ENCODE measurements at regions not wholly inside any gene's neighbourhood (a gene's known extent, or its start where the extent isn't known, plus 50 kb on each side); places are given as distances from the start of the nearest gene placed in this dataset.
A peak's percentile ranks its signal among the peaks of the same experiment; 100 is the strongest.

DNA sequence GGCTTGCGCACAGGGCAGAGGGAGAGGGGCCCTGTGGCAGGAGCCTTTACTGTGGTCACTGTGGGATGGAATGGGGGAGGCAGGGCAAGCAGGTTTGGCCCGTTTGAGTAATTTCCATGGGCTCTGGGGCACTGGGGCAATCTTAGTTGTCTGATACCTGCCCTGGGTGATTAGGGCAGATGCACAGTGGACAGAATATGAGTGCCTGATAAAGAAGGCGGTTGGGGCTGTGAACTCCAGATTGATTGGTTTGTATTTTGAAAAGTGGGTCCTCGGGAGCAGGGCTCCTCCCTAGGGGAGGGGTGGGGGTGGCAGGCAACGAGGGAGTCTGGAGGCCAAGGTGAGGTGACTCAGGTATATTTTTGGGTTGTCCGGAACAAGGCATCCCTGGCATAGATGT lies 247.5 kb downstream of the NSG2 start:
- no peak for DNase-seq

DNA sequence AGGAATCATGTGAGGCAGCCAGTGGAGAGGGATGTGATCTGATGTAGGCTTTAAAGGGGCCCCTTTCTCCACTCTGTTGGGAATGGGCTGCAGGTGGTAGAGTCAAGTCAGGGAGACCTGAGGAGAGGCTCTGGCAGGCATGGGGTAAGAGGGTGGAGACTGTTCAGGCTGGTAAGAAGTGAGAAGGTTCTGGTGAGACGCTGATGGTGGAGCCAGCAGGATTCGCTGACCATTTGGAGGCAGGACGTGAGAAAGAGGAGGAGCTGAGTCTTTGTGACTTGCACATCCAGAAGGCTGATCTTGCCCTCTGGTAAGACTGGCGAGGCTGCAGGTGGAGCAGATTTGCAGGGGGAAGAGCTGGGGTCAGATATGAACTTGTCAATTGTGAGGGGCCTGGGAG lies 248.0 kb downstream of the NSG2 start:
- no peak for DNase-seq

DNA sequence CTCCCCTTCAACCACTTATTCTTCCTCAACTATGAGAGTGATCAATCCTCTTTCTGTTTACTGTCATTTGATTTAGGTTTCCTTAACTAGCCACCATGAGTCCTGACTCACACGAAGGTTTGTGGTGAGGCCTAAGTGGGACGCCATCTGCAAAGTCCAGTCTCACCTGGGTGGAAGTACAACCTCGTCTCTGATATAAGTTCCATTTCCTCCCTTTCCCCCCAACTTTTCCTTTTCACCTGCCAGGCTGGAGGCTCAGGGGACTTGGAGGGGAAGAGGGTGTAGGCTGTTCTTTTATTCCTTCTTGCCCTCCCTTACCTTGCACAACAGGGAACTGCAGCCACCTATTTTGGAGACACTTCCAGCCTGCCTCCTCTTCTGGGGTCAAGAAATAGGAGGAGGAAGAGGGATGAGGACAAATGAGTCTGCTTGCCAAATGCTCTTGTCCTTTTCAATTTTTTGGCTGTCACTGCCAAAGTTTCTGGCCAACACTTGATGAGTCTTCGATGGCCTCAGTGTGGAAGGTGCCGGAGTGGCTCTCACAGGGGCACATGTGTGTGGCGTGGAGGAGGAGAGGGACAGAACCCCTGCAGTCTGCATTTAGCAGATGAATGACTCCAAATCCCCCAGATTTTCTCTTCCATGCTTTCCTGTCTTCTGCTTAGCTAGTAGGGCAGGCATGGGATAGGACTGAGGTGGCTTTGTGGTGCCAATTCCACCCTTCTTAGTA lies 249.6 kb downstream of the NSG2 start:
- DNase-seq: no peak

DNA sequence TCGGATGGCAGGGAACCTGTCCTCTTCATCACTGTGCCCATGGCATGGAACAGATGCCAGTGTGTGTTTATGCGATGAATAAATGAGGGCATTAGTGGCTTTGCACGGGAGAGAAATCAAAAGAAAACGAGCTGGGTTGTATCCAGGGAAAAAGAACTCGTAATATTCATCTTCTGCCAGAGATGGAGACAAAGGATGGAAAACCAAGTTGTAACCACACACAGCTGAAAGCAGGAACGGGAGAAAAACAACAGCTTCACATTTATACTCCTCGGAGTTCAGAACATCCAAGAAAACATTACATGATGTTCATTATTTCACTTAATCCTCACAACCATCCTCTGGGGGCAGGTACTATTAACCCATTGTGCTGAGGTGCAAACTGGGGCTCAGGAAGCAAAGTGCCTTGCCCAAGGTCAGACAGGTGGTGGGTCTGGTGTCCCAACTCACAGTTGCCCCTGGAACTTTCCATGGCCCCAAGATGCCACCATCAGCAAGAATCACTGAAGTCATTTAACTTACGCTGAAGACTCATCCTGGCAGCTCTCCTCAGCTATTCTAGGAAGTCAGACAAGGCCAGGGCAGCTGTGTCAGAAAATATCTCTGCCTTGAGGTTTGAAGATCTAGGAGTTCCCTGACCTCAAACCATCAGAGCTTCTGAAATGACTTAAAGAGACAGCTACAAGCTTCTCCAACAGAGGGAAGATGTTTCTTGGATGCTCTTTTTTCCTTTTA lies 250.4 kb downstream of the NSG2 start:
- DNase-seq: no peak

DNA sequence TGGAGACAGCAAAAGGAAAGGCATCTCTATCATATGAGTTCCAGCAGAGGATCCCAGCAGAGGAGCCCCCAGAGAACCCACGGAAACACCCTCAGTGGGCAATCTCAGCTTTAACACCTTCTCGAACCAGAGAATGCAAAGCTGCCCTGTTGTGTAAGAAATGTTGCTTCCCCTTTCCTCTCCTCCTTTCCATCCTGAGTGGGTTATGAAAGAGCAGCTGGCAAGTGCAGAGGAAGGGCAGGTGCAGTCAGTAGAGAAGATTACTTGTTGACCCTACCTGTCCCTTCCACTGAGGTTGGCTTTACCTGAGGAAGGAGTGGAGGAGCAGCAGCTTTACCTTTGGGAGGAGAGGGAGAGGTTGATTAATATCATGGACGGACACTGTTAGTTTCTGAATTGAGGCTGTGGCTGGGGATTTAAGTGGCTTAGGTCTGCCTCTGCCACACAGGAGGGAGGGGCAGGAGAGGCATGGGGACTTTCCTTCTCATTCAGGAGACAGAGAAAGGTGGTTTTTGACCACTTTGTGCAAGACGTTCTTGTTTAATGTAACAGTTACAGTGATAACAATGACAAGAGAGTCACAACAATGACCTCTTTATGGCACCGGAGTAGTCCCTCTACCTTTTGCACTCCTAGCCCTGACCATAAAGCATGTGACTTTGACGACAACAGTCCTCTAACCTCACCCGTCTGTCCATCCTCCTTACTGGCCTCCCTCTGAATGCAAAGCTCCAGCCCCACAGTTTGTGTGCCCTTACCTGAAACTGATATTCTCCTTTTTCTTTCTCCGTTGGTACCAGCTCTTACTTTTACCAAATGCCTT lies 254.8 kb downstream of the NSG2 start:
- DNase-seq: no peak

DNA sequence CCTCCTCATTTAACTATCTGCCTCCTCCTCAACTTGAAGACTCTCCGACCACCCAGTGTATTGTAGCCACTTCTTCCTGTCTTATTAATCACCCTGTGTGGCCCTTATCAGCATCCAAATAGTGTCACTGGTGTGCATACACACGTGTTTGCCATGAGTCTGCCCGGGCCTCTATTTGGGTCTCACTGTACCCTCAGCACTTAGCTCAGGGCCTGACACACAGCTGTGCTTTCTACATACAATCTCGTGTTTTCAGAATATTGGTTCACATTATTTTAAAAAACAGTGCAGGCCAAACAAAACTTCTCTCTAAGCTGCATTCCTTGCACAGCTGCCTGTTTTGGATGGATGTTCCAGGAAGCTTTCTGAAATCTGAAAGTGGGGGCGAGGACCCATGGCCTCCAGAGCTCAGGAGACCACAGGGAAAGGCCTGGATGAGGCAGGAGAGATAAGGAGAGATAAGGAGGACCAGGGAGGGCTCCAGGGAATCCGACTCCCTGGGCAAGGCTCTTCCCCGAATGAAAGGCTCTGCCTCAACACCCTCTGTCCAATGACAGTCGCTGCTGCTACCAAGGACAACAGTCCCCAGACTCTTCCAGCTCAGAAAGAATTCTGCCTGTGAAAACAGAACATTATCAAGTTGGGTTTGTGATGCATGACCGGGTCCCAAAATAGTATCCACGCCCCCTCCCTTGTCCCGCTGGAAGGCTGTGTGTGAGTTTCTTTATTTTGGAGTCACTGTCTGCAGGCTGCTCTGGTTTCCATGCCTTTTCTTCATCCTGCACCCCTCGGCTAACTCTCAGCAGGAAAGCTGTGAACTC lies 255.6 kb downstream of the NSG2 start:
- no peak for DNase-seq

DNA sequence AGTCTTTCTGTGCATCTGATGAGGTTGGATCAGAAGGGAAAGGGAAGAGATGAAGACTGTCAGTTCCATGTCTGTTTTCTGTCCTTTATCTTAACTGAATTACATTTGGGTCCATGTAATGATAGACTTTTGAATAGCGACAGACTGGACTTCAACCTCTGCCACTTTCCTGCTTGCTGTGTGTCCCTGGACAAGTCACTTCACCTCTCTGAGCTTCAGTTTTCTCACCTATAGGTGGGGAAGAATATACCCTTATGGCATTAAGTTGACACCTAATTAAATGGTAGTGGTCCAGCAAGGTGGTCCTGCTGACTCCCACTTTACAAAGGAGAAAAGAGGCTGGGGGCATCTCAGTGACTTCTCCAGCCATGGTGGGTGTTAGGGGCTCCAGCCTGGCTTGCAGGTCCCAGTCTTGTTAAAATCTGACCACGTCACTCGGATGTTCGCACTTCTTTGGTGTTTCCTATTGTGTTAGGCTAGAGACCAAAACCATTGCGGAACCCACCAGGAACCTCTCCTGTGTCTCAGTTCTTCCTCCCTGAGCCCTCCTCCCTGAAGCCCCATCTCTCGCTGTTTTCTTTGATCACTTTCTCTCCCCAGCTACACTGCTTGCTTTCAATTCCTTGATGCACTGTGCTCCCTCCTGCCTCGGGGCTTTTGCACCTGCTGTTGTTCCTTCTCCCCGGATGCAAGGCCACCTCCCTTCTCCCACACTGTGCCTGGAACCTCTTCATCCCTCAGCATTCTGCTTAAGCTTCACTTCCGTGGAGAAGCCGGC lies 256.5 kb downstream of the NSG2 start:
- no peak for DNase-seq

DNA sequence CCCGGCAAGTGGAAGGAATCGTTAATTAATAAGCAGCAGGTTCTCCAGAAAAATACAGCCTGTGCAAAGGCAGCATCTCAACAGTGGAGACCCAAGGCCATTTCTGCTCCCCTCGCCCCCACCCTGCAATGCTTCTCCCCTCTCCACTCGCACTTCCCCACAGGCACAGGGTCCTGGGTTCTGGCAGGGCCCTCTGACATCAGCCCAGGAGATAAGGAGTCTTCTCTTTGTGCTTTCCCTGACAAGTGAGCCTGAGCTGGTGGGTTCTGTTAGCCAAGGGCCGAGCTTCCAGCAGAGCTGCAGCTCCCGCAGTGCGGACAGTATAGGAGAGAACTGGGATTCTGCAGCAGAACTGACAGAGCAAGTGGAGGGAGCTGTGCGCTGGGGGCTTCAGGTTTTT lies 257.5 kb downstream of the NSG2 start:
- no peak for DNase-seq

DNA sequence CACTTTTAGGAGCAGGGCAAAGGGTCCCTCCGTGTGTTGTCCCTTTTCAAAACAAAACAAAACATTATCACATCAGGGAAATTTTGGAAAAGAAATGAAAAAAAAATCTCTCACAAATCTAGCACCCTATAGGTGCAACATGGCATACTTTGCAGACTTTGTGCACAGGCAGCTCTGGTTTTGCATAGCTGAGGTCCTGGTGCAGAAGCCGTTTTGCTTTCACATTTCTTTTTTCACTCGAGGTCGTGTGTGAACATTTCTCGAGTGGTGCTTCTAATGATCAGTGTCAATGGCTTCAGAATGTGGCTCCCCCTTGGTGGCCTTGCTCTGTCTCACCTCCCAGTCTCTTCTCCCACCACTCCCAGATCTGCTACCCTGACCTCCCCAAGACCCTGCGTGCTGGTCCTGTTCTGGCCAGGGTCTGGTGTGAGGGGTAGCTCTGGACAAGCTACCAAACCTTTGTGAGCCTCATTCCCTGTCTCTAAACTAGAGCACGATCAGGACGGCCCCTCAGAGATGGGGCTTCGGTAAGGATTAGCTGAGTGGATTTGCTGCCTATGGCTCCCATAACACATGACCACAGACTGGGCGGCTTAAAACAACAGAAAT lies 258.0 kb downstream of the NSG2 start:
- no peak for DNase-seq

DNA sequence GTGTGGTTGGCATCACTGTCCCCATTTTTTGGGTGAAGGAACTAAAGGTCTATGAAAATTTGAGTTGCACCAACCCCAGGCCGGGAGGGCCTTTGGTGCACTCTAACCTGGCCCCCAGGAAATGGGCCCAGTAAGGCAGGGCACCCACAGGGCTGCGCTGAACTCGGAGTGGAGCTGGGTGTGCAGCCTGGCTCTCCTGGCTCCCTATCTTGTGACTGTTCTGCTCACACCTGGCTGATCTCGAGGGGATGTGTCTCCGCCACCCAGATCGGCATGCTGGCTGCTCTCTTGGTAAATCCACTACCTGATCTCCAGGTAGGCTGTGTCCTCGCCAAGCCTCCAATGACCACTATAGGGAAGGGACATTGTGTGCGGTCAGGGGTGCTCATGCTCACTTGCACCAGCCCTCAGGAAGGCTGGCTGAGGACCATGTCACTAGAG lies 259.8 kb downstream of the NSG2 start:
- no peak for DNase-seq

DNA sequence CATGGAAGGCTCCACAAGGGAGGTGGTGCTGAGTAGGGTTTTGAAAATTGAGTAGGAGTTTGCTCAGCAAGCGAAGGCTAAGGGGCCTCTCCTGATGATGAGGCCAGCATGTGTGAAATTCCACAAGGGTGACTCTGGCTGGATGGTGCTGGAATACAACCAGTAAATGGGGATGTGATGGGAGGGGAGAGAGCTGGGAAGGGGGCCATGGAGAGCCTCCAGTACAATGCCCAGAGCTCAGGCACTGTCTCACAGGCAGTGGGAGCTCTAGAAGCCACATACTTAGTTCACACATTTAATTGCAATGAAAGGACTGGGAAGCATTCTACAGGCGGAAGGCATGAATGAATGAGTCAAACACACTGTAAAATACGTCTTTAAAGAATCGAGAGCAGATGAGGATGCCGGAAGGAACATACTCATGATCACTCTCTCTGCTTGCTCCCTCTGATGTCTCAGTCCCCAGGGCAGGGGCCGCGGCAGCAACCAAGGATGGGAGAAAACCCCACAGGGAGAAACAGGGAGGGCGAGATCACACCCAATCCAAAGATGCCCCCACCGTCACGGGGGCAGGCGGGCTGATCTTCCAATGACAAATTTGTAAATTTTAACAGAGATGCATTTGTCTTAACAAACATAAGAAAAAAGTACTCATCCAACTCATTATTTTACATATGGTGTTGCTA lies 261.0 kb downstream of the NSG2 start:
- no peak for DNase-seq

DNA sequence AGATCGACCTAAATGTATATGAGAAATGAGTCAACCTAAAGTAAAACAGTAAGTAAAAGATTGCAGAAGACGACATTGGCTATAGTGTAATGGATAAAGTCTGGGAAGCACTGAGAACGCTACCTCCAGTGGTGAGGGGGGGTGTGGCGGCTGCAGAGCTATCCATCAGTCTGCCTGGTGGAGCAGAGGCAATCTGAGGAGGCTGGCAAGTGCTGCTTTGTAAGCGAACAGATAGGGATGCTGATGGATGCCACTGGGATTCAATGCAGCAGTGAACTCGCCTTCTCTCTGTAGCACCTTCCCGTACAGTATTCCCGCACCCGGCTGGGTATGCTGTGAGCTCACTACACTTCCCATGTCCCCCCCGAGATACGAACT lies 261.5 kb downstream of the NSG2 start:
- DNase-seq: no peak

DNA sequence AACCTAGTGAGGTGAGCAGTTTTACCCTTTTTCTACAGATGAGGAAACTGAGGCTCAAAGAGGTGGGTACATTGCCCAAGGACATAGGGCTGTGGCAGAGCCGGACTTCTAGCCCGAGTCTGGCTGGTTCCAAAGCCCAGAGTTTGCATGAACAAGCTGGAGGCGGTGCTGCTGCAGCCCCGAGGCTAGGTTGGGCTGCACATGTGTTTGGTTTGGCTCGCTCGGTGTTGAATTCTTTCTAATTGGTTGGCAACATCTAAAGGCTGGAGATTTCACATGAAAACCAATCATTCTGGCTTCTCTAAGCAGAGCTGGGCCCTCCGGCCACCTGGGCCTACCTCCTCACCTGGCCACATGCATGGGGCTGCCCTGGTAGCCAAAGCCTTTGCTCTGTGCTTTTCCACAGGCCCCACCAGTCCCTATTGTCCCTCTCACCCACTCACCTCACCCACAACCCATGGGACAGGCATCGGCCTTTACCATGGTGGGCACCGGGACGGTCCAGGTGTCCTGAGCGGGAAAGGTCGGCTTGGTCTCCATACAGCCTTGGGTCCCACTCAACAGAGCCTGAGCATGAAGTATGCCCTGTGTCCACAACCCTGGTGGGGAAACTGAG lies 262.3 kb downstream of the NSG2 start:
- no peak for DNase-seq

DNA sequence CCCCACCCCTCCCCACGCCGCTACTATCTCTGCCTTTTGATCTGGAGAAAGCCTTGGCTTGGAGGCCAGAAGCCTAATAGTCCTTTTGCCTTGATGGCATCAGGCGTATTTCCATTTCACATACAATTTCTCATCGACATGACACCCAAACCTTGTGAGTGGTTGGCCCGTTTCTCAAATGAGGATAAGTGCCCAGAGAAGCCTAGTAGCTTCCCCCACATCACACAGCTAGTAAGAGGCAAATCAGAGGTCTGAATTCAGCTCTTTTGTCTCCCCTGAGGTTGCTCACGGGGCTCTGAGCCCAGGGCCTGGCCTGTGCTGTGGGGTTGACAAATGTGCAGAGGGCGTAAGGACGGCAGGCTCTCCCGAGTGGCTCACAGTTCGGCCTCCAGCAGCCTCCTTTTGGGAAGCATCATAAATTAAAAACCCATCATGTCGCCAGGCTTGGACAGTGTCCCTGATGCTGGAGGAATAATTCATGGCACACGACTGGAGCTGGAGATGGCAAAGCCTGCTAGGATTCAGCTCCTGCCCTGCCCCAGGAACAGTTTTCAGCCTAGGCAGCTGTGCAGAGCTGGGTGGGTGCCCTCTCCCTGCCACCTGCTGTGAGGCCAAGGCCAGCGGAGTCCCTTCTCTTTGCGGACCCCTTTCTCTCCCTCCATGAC lies 263.8 kb downstream of the NSG2 start:
- DNase-seq: no peak

DNA sequence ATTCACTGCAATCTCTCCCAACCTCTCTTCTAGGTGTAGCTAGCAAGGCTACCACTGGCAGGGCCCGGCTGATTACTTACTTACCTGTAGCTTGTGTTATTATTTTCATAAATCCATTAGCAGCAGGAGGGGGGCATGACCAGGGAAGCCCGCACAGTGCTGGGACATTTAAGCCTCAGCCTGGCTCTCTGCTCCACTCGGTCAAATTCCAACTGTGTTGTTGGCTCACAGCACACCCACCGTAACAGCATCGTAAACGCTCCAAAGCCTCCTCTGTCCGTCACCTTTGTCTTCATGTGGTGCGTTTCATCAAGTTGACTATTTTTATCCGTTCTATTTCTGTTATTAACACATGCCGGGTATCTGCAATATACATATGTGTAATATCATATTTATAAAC lies 264.7 kb downstream of the NSG2 start:
- DNase-seq: no peak

DNA sequence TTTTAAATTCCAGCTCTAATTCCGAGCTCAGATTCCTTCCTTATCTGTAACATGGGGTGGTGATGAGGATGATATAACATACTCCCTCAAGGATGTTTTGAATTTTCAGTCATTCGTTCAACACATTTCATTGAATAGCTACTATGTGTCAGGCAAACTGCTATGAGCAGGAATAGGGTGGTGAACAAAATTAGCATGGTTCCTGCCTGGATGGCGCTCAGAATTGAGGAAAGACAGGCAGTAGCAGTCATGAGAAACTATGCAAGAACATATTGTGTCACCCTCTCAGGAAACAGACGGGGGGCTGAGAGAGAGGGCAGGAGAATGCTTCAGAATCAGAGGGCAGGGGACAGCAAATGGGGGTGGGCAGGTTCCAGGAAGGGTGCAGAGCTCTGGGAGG lies 265.2 kb downstream of the NSG2 start:
- DNase-seq: no peak

DNA sequence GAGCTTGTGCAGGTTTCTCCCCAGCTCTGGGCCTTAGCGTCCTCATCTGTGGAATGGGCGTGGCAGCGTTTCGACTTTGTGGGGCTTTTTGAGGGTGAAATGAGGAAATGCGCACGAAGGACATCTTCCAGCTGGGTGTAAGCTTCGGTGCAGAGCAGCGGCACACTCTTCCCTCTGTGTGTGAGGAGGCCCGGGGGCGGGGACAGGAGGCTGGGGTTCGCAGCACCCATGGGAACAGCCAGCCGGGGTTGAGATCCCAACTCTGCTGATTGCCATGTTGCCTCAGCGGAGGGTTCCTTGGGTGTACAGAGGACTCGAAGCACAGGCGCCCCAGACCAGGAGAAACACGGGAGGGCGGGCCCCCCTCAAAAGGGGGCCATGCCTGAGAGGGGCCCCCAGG lies 265.6 kb downstream of the NSG2 start:
- no peak for DNase-seq

DNA sequence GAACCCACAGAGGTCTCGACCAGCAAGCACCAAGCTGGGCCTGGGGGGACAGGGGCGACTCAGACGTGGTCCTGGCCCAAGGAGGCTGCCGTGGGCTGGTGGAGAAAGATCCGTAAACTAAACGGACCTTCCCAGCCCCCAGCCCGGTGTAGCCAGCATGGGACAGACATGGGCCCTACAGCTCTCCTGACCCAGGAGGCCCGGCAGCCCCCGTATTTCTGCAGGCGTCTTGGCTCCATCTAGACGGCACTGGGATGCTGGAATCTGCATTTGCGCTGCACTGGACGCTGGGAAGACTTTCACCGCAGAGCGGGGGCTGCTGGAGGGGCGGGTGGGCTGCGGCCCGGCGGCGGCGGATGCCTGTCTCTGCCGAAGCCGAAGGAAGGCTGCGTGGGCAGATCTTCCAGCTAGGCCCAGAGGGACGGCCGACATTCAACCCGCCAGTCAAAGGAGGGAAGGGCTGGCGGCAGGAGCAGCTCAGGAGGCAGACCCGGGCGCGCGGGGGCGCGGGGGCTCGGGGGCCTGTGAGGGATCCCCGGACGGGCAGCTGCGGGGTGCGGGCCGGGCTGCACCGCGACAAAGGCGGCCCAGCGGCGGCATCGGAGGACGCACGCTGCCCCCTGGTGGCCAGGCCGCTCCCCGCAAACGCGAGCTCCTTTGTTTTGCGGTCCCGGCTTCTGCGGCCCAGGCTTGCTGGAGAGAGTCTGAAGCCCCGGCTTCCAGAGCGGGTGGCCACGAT lies 266.2 kb downstream of the NSG2 start:
- DNase-seq: peak; percentile 66

DNA sequence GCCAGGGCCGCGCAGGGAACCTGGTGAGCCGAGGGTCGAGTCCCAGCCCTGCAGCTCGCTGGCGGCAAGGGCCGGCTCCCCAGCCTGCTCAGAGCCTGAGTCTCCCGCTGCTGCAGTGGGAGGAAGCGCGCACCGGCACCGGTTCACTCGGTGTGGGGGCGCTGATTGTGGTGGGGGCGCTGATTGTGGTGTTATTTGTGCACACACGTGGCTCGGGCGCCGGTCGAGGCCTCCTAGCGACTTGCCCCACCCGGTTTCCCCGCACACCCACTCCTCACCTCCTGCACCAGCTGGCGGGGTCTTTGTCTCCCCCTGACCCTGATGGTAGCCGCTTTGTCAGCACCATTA lies 266.7 kb downstream of the NSG2 start:
- DNase-seq: no peak
